Islet of Langerhans (tissue), 1 donor: ENCODE measurements at regions not wholly inside any gene's neighbourhood (a gene's known extent, or its start where the extent isn't known, plus 50 kb on each side); places are given as distances from the start of the nearest gene placed in this dataset.

ENCODE experiments used
- FAIRE-seq: peaks from one replicate; lab custom pipeline; 2011; peaks lifted over from hg19 to GRCh38; lab: Jason Lieb, UNC

- FAIRE-seq: no peak
Measured at GRCh38 chr1:71179997-71180396, 99.2 kb upstream of the ZRANB2 start.

DNA sequence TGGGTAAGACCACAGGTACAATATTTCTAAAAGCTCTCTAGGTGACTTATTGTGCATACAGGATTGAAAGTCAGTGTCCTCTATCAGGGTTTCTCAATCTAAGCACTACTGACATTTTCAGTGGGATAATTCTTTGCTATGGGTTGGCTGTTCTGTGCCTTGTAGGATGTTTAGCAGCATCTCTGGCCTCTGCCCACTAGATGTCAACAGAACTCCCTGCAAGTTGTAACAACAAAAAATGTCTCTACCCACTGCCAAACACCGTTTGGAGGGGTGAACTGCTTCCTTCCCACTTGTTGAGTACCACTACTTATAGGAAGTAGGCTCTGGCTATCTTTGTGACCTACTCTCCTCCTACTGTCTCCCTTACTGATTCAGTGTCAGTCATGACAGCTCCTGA lies 90.1 kb upstream of the ZRANB2 start:
- FAIRE-seq: no peak

- FAIRE-seq: no peak
Measured at GRCh38 chr1:71167505-71167904, 86.7 kb upstream of the ZRANB2 start.

DNA sequence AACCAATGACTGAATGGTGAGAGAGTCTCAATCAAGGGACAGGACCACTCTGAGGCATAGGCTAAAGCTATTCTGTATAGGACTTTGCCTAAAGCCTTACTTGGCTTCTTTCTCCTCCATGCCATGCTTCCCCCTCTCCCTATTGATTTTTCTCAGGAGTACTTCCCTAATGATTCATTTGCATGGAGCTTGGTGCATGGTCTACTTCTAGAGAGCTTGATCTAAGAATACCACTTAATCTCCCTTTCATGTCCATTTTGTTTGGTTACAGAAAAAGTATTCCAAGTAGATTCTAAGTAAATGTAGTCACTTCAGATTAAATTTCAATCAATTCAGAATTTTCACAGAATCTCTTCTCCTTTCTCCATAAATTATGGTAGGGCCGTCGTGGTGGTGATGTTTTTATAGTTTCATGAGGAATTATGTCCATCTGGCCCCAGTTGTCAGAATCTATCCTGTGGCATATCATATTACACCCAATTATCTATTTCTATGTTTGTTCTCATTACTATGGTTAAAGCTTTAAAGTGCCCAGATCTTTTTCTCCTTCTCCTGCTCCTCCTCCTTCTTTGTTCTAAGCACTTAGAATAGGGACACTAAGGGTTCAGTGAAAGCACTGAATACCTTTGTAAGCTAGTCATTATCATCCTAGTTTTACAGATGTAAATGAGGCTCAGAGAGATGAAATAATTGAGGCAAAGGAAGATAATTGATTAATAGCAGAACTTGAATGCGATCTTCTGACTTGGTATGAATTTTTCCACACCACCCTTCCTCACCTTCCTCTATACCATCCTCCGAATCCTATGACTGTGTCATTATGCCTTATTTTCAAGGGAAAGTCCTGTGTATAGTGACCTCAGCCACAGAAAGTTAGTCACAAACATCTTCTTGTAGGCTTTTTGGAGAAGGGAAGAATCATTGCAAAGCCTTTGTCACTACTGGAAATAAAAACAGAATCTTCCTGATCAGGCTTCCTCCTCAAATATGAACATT lies 85.6 kb upstream of the ZRANB2 start:
- no peak for FAIRE-seq

- no peak for FAIRE-seq
Measured at GRCh38 chr1:71157715-71158114, 76.9 kb upstream of the ZRANB2 start.

DNA sequence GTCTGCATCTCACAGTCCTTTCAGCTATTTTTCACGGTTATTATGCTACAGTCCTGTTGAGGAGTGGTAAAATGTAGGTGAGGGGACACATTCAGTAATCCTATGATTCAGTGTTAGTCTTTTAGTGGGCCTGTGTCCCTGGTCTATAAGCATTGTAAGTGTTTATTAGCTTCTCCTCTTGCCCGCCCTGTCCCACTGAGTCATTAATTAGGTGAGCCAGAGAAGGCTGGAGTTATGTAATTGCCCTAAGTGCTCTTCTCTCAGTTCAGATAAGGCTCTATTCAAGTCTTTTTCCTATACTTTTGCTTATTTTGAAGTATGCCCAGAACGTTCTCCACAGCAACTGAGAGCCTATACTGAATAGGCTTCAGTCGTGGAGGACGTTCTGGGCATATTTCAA lies 76.3 kb upstream of the ZRANB2 start:
- no peak for FAIRE-seq

- FAIRE-seq: no peak
Measured at GRCh38 chr1:71156590-71156989, 75.8 kb upstream of the ZRANB2 start.

DNA sequence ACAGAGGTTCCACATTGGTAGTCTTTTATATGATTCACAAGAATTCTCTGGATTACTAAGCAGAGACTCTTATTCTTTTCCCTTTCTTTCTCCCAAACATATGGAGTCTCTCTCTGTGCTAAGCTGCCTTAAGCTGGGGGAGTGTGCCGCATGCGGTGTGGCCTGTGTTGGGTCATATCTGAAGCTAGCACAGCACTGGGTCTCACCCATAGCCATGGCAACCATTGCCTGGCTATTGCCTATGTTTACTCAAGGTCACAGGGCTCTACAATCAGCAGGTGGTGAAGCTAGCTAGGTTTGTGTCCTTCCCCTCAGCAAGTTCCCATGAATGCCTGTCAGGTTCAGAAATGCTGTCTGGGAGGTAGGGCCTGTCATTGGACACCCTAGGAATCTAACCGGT lies 73.6 kb upstream of the ZRANB2 start:
- FAIRE-seq: no peak

DNA sequence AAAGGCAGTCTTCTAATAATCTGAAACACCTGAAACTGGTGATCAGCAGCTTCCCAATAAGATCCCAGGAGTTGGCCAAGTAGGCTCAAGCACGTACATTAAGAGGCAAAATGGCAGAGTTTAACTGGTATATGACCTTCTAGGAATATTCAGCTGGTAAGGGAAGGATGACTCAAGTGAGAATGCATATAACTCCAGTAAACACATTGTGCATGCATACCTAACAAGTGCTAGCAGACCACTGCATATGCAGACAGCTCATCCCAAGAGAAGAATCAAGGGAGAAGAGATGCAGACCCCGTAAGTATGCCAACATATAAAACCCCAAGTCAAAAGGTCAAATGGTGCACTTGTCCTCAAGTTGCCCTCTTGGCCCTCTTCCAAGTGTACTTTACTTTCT lies 73.0 kb upstream of the ZRANB2 start:
- FAIRE-seq: no peak

GRCh38 chr1:71147637-71148360 lies 67.0 kb upstream of the ZRANB2 start:
- no peak for FAIRE-seq

DNA sequence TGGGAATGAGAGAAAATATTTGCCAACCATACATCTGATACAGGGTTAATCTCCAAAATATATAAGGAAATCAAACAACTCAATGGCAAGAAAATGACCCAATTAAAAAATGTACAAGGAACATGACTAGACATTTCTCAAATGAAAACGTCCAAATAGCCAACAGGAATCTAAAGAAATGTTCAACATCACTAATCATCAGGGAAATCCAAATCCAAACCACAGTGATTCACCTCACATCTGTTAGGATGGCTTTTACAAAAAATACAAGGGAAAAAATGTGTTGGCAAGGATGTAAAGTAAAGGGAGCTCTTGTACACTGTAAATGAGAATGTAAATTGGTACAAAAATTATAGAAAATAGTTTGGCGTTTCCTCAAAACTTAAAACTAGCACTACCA lies 54.7 kb upstream of the ZRANB2 start:
- no peak for FAIRE-seq
